Stimulated activated CD4-positive, alpha-beta T cell treated with anti-CD3 and anti-CD28 coated beads, Interleukin-15, amount 100 ng/mL, for 1 hour (primary cell): ENCODE measurements at regions not wholly inside any gene's neighbourhood (a gene's known extent, or its start where the extent isn't known, plus 50 kb on each side); places are given as distances from the start of the nearest gene placed in this dataset.

Experiments used
- DNase-seq, 2 donors: peaks; one replicate each; pipeline ENCODE4 v3.0.0-alpha.2; 2020; ENCODE audit warnings: low read depth in 1 of 2, low spot score in 1 of 2

DNA sequence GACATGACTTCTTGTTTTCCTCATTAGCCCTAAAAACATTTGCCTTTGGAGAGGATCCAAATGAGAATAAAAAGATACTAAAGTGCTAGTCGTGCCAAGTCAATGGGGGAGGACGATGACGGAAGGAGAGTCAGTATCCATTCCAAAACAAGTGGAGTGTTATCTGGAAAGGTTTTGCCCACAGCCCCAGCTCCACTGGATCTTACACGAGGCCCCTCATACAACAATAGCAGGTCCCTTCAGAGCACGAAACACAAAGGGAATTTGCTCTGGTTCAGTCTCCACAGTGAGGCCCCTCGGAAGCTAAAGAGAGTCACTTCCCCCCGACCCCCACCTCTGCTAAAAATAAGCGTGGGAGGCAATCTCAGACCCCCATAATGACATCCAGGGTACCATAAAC, 496.9 kb upstream of the ZFHX3 start:
- DNase-seq = no peak

DNA sequence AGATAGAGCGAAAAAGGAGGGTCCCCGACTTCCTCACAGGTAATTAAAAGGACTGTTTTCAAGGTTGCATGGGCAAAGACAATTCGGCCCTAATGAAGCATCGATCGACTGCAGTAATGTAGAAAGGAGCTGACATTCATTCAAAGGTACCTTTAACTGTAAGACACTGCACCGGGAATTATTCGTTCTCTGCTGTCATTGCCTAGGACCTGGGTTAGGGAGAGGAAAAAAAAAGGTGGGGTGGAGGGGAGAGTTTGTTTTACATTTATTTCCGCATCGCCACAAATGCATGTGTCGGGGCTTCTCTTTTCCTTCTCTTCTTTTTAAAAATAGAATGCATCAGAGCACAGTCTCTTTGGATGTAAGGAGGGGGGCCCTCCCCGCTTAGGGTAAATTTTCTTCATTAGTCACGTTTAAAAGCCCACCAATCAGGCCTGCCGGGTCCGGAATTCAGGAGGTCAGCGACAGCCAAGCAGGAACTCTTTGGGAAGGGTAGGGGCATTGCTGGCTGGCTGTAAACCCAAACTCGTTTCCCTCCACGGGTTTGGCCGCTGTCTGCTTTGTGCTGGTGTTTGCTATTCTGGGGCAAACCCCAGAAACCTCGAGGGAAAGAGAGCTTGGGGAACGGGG, 496.2 kb upstream of the ZFHX3 start:
- no peak for DNase-seq

DNA sequence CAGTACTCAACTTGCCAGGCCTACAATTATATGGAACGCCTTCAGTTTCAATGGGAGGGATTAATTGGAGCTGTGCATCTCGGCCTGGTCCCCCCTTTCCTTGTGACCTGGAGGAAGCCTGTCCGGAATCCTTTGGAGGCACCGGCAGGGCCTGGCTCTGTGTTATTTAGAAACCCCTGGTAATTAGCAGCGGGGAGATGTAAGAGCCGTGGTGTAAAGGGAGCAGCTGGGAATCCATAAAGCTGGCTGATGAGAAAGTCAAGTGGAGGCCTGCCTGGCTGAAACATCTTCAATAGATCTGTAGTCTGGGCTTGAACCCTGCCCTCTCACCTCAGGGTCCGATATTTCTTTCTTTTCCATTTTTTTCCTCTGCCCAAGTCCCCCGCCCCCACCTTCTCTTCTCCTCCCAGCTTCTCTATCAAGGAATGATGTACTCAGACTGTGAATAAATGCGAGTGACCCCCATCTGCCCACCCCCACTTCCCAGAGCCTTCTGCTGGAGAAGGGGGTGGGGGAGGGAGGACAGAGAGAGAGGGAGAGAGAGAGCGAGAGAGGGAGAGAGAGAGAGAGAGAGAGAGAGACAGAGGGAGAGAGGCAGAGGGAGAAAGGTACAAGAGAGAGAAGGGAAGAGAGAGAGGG, 495.5 kb upstream of the ZFHX3 start:
- DNase-seq = no peak

DNA sequence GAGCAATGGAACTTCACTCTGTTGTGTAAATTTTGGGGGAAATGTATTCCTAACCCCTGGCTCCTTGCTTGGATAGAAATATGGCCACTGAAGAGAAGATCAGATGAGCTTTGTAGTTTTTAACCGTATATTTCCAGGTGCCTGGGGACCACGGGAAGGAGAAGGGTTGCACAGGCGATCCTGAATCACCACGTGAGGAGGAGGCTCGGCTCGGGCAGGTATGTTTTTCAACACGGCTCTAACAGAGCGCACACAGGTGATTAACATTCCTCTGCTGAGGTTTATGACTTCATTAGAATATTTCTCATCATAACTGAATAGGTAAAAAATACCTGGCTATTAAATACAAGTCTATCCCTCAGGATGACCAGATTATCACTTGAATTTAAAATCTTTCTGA, 495.0 kb upstream of the ZFHX3 start:
- no peak for DNase-seq

GRCh38 chr16:73537921-73538320, 490.0 kb upstream of the ZFHX3 start:
- no peak for DNase-seq

GRCh38 chr16:73536931-73537330, 489.0 kb upstream of the ZFHX3 start:
- no peak for DNase-seq

DNA sequence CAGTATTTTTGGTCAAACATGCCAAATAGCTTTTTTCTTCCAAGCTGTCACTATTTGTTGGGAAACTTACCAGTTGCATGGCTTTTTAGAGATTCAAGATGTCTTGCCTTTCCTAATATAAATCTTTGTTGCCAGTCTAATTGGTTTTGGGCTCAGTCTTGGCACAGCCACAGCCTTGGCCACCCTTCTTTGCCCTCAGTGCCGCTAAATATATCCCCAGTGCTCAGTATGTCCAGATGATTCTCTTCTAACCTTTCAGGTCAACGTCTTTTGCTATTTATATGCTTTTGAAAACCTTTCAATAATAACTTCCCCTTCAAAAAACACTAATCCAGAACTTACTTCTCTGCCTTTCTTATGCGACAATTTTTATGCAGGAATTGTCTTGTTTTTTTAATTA, 483.1 kb upstream of the ZFHX3 start:
- DNase-seq = no peak

GRCh38 chr16:73530529-73530928, 482.6 kb upstream of the ZFHX3 start:
- DNase-seq = no peak

DNA sequence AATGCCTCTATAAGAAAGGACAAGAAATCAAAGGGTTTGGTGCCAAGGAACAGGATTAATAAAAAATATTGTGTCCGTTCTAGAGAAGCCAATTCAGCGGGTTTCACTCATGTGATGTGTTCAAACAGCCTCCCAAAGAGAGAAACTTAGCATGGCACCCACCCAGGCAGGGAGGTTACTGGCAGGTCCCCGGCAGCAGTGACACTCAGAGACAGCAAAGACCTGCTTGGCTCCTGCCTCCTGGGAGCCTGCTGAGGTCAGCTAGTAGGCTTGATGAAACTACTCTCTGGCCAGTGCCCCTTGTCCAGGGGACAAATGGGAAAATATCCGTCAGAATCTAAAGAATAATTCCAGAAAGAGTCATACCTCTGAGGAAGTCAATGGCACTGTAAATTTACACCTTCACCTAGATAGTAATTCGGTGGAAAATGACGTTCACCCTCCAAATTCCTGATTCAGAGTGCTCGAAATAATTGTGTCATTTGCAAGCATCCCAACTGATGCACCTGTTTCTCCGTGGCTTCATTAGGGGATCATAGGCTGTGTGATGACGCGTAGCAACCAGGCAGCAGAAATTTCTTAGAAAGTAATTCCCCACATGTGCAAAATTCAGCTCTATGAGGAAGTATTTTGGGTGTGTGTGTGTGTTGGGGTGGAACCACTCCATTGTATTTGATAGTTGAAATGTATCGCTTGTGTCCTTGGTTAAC, 481.5 kb upstream of the ZFHX3 start:
- no peak for DNase-seq

DNA sequence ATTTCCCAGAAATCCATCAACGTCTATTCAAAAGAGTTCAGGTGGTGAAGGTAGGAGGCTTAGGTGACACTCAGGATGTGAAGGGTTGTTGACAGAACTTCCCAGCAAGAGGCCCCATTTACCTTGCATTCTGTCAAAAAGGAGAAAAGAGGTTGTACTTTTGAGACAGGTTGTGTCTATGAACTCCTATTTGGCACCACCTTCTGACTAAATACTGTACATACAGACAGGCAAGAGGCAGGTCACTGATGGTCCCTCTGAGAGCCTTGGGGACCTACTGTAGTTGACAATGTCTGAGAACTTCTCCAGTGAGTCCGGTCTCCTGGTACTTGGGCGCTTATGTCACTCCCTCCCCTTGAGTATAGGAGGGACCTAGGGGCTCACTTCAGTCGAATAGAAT, 479.3 kb upstream of the ZFHX3 start:
- DNase-seq = no peak

- DNase-seq = no peak
Observed at GRCh38 chr16:73526011-73526804, 478.3 kb upstream of the ZFHX3 start.

- DNase-seq = no peak
Observed at GRCh38 chr16:73523209-73523608, 475.3 kb upstream of the ZFHX3 start.

GRCh38 chr16:73521499-73521898, 473.6 kb upstream of the ZFHX3 start:
- no peak for DNase-seq

- DNase-seq = no peak
Observed at GRCh38 chr16:73515616-73516015, 467.7 kb upstream of the ZFHX3 start.

- no peak for DNase-seq
Observed at GRCh38 chr16:73510852-73511251, 462.9 kb upstream of the ZFHX3 start.

DNA sequence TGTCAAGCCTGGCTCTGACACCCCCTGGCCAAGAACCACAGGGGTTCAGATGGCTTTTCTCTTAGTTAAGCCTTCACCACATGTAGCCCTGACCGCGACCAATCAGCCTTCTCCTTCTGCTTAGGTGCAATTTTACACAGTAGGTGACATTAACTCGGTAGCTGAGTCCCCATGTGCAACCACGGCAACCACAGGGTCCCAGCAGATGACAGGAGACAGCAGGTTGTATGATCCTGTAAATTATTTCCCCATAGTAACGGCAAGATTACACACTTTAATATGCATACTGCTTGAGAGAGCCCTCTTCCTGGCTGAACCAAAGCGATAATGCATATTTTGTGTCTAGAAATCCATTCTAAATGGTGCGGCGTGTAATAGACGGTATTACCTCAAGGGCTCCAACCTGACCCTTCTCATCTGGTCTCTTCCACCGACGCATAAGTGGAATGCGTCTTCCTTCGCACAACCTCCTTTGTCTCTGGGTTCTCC, 458.7 kb upstream of the ZFHX3 start:
- no peak for DNase-seq

- DNase-seq = no peak
Observed at GRCh38 chr16:73505577-73505976, 457.6 kb upstream of the ZFHX3 start.

- no peak for DNase-seq
Observed at GRCh38 chr16:73504591-73505575, 457.0 kb upstream of the ZFHX3 start.

GRCh38 chr16:73503093-73503492, 455.2 kb upstream of the ZFHX3 start:
- DNase-seq = no peak

DNA sequence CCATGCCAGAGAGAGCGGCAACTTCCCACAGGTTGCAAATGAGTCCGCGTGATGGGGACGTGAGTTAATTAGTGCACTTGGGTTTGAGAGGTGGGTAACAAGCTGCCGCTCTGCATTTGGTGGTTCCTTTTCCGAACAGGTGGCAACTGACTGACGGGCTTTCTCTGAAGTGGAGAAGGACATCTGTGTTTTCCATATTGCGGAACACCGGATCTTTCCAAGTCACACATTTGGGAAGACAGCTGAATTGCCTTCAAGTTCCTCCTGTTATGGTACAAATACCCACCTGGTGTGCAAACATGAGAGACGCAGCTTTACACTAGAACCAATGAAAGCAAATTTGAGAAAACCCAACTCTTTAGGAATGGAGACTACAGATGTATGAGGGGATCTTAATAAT, 451.3 kb upstream of the ZFHX3 start:
- no peak for DNase-seq
